ENCODE measurements at regions not wholly inside any gene's neighbourhood (a gene's known extent, or its start where the extent isn't known, plus 50 kb on each side); places are given as distances from the start of the nearest gene placed in this dataset.

DNA sequence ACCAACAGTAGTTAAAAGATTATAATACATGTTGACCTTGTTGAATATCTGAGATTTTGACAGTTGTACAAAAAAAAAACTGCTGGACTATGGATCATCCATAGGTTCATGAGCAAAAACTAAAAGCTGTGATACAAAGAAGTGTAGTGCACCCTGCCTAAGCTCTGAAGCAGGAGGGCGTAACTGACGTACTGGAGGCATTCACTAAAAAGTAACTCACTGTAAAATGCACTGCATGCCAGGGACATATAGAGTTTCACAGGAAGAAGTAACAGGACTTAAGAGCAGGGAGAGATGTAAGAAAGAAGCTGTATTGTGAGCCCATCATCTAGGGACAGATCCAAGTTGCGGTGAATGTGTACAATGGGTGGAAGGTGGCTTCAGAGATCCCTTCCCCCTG is 177.9 kb downstream of the IRS2 start:
- TF ChIP-seq, protein P1, sequence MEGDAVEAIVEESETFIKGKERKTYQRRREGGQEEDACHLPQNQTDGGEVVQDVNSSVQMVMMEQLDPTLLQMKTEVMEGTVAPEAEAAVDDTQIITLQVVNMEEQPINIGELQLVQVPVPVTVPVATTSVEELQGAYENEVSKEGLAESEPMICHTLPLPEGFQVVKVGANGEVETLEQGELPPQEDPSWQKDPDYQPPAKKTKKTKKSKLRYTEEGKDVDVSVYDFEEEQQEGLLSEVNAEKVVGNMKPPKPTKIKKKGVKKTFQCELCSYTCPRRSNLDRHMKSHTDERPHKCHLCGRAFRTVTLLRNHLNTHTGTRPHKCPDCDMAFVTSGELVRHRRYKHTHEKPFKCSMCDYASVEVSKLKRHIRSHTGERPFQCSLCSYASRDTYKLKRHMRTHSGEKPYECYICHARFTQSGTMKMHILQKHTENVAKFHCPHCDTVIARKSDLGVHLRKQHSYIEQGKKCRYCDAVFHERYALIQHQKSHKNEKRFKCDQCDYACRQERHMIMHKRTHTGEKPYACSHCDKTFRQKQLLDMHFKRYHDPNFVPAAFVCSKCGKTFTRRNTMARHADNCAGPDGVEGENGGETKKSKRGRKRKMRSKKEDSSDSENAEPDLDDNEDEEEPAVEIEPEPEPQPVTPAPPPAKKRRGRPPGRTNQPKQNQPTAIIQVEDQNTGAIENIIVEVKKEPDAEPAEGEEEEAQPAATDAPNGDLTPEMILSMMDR (conservative IDR thresholded peaks at IDR 0.05; ENCODE audit: low read depth, low read length), result no peak
- no peaks in the 10 kb centered on the region for H3K4me1 ChIP-seq (ENCODE audit: low read depth, poor library complexity, severe bottlenecking)
- H3K79me2 ChIP-seq (ENCODE audit: insufficient read depth, low read depth), result no peaks in the 10 kb centered on the region
- no peaks in the 10 kb centered on the region for H4K20me1 ChIP-seq (ENCODE audit: insufficient read depth)
- H3K27me3 ChIP-seq (ENCODE audit: insufficient read depth, low read depth), result no peaks in the 10 kb centered on the region
- H3K4me3 ChIP-seq (IDR thresholded peaks at IDR 0.05; ENCODE audit: insufficient read depth, low read depth, low read length), result no peak overlapping the region
- no peak overlapping the region for H3K4me2 ChIP-seq
- no peaks in the 10 kb centered on the region for H3K36me3 ChIP-seq (ENCODE audit: insufficient read depth)
- no peak overlapping the region for H3K27ac ChIP-seq
- H2AFZ ChIP-seq (ENCODE audit: low read depth), result no peak overlapping the region
- H3K9ac ChIP-seq, result no peak overlapping the region

DNA sequence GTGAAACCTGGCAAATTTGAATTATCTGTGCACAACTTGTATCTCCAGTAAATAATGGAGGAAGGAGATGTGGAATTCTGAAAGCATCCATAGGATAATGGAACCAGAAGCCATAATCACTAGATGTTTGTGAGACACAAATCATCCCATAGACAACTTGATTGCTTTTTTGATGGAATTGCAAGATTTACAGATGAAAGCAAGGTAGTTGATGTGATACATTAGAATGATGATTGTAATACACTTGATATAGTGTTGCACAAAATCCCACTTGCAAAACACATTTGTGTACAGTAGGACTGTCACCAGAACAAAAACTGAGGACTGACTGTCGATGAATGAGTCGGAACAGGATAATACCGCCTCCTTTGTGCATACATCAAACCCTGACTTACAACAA is 178.3 kb downstream of the IRS2 start:
- Histone ChIP-seq H3K27ac (no peak overlapping the region), H3K36me3 (ENCODE audit: insufficient read depth) (no peaks in the 10 kb centered on the region), H3K4me3 (IDR thresholded peaks at IDR 0.05; ENCODE audit: insufficient read depth, low read depth, low read length) (no peak overlapping the region), H3K4me1 (ENCODE audit: low read depth, poor library complexity, severe bottlenecking) (no peaks in the 10 kb centered on the region), H2AFZ (ENCODE audit: low read depth) (no peak overlapping the region), H3K79me2 (ENCODE audit: insufficient read depth, low read depth) (no peaks in the 10 kb centered on the region), H3K9ac (no peak overlapping the region), H3K27me3 (ENCODE audit: insufficient read depth, low read depth) (no peaks in the 10 kb centered on the region), H3K4me2 (no peak overlapping the region), H4K20me1 (ENCODE audit: insufficient read depth) (no peaks in the 10 kb centered on the region)
- TF ChIP-seq, protein P1 (conservative IDR thresholded peaks at IDR 0.05; ENCODE audit: low read depth, low read length), result no peak

DNA sequence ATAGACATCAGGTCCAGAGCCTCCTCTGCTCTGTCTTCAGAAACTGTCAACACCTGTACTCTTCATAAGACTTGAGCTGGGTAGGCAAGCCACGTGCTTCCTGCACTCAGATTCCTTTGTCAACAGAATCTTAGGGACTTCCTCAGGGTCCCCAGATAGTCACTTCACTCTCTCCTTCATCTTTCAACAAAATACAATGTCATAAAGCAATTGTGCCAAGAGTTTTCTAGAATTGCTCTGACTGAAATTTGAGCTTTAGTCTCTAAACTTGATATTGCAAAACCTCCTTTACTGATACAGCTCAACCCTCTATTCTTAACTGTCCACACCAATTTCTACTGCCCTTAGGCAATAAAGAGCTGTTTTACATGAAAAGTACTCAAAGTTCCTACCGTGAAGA is 179.9 kb downstream of the IRS2 start:
- Histone ChIP-seq H3K4me1 (ENCODE audit: low read depth, poor library complexity, severe bottlenecking) (no peaks in the 10 kb centered on the region), H3K79me2 (ENCODE audit: insufficient read depth, low read depth) (no peaks in the 10 kb centered on the region), H3K4me2 (no peak overlapping the region), H3K27me3 (ENCODE audit: insufficient read depth, low read depth) (no peaks in the 10 kb centered on the region), H3K36me3 (ENCODE audit: insufficient read depth) (no peaks in the 10 kb centered on the region), H3K9ac (no peak overlapping the region), H3K27ac (no peak overlapping the region), H4K20me1 (ENCODE audit: insufficient read depth) (no peaks in the 10 kb centered on the region), H3K4me3 (IDR thresholded peaks at IDR 0.05; ENCODE audit: insufficient read depth, low read depth, low read length) (no peak overlapping the region), H2AFZ (ENCODE audit: low read depth) (no peak overlapping the region)
- TF ChIP-seq, protein P1 (conservative IDR thresholded peaks at IDR 0.05; ENCODE audit: low read depth, low read length), result no peak

DNA sequence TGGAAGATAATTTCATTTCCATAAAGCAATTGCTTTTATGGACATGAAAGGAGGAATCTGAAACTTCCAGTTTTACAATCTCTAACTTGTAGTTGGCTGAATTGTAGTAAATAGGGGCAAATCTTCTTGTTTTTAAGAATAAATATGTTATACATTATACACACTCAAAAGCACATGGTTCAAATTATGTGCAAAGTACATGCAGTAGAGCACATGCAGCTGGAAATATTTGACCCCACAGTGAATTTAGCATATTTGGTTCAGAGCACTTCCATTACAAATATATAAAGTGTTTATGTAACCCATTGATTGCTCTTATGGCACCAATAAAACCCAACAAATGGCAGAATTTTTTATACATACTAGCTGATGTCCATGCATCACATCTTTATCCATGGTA is 180.5 kb downstream of the IRS2 start:
- H3K4me2 ChIP-seq, result no peak overlapping the region
- no peak overlapping the region for H2AFZ ChIP-seq (ENCODE audit: low read depth)
- no peak overlapping the region for H3K27ac ChIP-seq
- no peaks in the 10 kb centered on the region for H4K20me1 ChIP-seq (ENCODE audit: insufficient read depth)
- H3K4me3 ChIP-seq (IDR thresholded peaks at IDR 0.05; ENCODE audit: insufficient read depth, low read depth, low read length), result no peak overlapping the region
- TF ChIP-seq, protein P1 (conservative IDR thresholded peaks at IDR 0.05; ENCODE audit: low read depth, low read length), result no peak
- no peaks in the 10 kb centered on the region for H3K79me2 ChIP-seq (ENCODE audit: insufficient read depth, low read depth)
- no peaks in the 10 kb centered on the region for H3K27me3 ChIP-seq (ENCODE audit: insufficient read depth, low read depth)
- no peaks in the 10 kb centered on the region for H3K36me3 ChIP-seq (ENCODE audit: insufficient read depth)
- H3K9ac ChIP-seq, result no peak overlapping the region
- no peaks in the 10 kb centered on the region for H3K4me1 ChIP-seq (ENCODE audit: low read depth, poor library complexity, severe bottlenecking)

DNA sequence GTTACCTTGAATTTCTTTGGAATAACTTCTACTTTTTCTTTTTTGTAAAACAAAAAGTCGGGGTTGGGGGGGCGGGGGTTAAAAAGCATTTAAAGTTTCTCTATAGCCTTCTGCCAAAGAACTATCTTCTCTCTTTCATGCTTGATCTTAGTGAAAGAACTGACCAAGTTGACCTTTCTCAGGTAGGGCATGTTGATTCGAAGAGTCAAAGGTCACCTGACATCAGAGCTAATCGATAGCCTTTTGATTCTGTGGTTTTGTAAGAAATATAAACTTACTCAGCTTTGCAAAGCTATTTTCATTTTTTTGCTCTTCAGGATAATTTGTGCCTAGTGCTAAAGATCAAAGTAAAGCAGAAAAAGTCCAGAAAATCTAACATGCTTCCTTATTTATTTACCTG is 181.5 kb downstream of the IRS2 start:
- H3K36me3 ChIP-seq (ENCODE audit: insufficient read depth), result no peaks in the 10 kb centered on the region
- H3K4me1 ChIP-seq (ENCODE audit: low read depth, poor library complexity, severe bottlenecking), result no peaks in the 10 kb centered on the region
- H3K4me2 ChIP-seq, result no peak overlapping the region
- no peak overlapping the region for H3K4me3 ChIP-seq (IDR thresholded peaks at IDR 0.05; ENCODE audit: insufficient read depth, low read depth, low read length)
- H3K27me3 ChIP-seq (ENCODE audit: insufficient read depth, low read depth), result no peaks in the 10 kb centered on the region
- H3K79me2 ChIP-seq (ENCODE audit: insufficient read depth, low read depth), result no peaks in the 10 kb centered on the region
- H3K27ac ChIP-seq, result no peak overlapping the region
- H4K20me1 ChIP-seq (ENCODE audit: insufficient read depth), result no peaks in the 10 kb centered on the region
- H2AFZ ChIP-seq (ENCODE audit: low read depth), result no peak overlapping the region
- H3K9ac ChIP-seq, result no peak overlapping the region
- TF ChIP-seq, protein P1 (conservative IDR thresholded peaks at IDR 0.05; ENCODE audit: low read depth, low read length), result no peak
